Natural killer cell treated with Interleukin-12 subunit alpha and Interleukin-12 subunit beta and Interleukin-15 and Interleukin-18, amount 100 ng/mL, for 72 hours (primary cell): ENCODE measurements at regions not wholly inside any gene's neighbourhood (a gene's known extent, or its start where the extent isn't known, plus 50 kb on each side); places are given as distances from the start of the nearest gene placed in this dataset.
"Not testable (repeated sequence)": the region's sequence is repeated elsewhere in the genome, so short reads cannot be mapped to it uniquely, and the experiment has no call there.

ENCODE experiments used
- ATAC-seq, 2 donors: fragments of 150-1000 bp; cut with Tn5 transposase in 1 of 2; sonication (Bioruptor Pico), chemical (Tn5 transposase) in 1 of 2; 2 replicates each; pipeline ENCODE4 v1.10.0; 2021
- DNase-seq: peaks from one replicate; pipeline ENCODE4 v3.0.0; 2022; ENCODE audit warnings: low spot score
- H3K27ac Mint-ChIP-seq, 2 donors: 1 replicate in 1 of 2; 2 replicates in 1 of 2; pipeline ENCODE4 v1.8.0; 2022; ENCODE audit warnings: mixed read lengths in 2 of 2, mild to moderate bottlenecking in 1 of 2, moderate library complexity in 1 of 2
- H3K27me3 Mint-ChIP-seq, 2 donors: 1 replicate in 1 of 2; 2 replicates in 1 of 2; pipeline ENCODE4 v1.8.0; 2022; ENCODE audit warnings: mixed read lengths in 2 of 2
- H3K36me3 Mint-ChIP-seq: one replicate; pipeline ENCODE4 v1.8.0; 2022; ENCODE audit warnings: mixed read lengths
- H3K4me1 Mint-ChIP-seq, 2 donors: 1 replicate in 1 of 2; 2 replicates in 1 of 2; pipeline ENCODE4 v1.8.0; 2022; ENCODE audit warnings: low read depth in 2 of 2, mixed read lengths in 2 of 2, mild to moderate bottlenecking in 1 of 2
- H3K4me3 Mint-ChIP-seq: one replicate; pipeline ENCODE4 v1.8.0; 2022; ENCODE audit warnings: mixed read lengths
- H3K9me3 Mint-ChIP-seq: 2 replicates; pipeline ENCODE4 v1.8.0; 2022; ENCODE audit warnings: mixed read lengths

DNA sequence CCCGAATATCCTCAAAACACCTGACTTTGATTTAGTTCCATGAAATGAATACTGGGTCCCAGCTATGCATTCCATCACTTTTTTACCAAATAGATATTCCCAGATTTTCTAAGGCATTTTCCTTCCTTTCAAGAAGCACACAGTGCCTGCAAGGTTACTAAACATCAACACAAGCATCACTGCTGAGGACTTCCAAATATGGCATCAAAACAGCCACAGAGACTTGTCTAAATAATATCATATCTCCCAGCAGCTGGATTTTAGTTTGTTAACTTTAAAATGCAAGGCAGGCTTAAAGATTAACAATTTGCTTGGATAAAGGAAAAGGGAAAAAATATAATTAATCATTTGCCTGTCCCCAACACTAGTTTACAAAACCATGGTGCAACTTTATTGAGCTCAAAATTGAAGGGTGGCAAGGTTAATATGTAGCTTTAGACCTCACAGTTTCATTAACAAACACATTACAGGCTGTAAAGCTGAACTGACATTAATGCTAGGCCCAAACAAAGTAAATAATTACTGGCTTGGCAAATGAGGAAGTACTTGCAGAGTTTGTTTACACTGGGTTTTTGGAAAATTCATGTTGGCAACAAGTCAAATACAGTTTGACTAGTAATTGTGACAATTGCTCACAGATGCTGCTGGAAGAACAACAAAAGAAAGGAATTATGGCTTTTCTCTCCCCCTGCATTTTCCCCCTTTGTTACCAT lies 401.7 kb upstream of the CDIN1 start:
- H3K4me3 Mint-ChIP-seq: no peak overlapping the region
- H3K36me3 Mint-ChIP-seq: no peaks in the 10 kb centered on the region
- no peak for DNase-seq
- H3K9me3 Mint-ChIP-seq: peaks cover 8% of the 10 kb centered on the region
- no peaks in the 10 kb centered on the region for H3K27me3 Mint-ChIP-seq
- H3K27ac Mint-ChIP-seq: no peak overlapping the region
- ATAC-seq: no peak
- no peaks in the 10 kb centered on the region for H3K4me1 Mint-ChIP-seq

DNA sequence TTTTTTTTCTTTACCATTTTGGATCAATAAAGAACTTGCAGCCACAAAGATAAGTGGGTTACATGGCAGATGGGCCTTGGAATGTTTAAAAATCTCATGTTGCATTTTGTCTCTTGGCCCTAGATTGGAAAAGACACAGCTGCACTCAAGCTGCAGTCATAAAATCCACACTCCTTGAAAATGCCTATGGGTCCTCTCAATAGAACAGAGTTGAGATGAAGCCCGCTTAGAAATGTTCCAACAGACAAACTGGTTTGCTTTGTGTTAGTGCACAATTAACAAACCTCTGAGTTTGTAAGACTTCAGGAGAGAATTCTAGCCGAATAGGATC lies 401.2 kb upstream of the CDIN1 start:
- no peak overlapping the region for H3K4me3 Mint-ChIP-seq
- ATAC-seq (no peak), DNase-seq (no peak)
- no peaks in the 10 kb centered on the region for H3K4me1 Mint-ChIP-seq
- no peak overlapping the region for H3K27ac Mint-ChIP-seq
- H3K36me3 Mint-ChIP-seq: no peaks in the 10 kb centered on the region
- H3K27me3 Mint-ChIP-seq: no peaks in the 10 kb centered on the region
- peaks cover 8% of the 10 kb centered on the region for H3K9me3 Mint-ChIP-seq

DNA sequence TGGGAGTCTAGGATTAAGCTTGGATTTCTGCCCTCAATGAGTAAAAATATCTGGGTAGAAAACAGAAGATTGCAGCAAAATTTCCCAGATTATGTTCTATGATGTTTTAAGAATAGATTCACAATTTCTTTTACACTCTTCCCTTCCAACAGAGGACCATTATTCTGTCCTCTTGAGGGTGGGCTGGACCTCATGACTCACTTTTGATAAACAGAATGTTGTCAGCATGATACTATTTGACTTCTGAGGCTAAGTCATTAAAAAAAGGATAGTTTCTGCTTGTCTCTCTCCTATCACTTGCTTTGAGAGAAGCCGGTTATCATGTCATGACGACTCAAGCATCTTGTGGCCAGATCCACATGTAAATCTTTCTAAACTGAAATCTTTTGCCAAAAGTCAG lies 396.2 kb upstream of the CDIN1 start:
- no peaks in the 10 kb centered on the region for H3K36me3 Mint-ChIP-seq
- no peaks in the 10 kb centered on the region for H3K27me3 Mint-ChIP-seq
- H3K4me1 Mint-ChIP-seq: no peaks in the 10 kb centered on the region
- no peak overlapping the region for H3K4me3 Mint-ChIP-seq
- no peak overlapping the region for H3K27ac Mint-ChIP-seq
- H3K9me3 Mint-ChIP-seq: peaks cover 7% of the 10 kb centered on the region
- no peak for ATAC-seq
- DNase-seq: no peak

DNA sequence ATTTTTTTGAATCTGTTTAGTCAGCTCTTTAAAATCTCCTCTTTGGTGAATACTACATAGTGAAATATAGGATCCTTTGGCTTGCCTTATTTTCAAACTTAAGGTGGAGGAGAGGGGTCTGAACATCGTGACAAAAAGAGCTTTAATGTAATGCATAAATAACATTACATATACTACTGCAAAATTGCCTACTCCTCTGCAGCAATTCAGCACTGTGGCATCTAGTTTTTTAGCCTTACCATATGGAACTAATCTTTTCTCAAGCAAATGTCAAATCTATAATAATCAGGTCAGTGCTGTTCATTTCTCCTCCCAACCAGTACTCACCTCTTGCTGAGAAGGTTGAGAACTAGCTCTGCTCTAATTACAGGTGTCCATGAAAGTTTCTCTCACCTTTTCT lies 394.0 kb upstream of the CDIN1 start:
- Mint-ChIP-seq H3K27ac (no peak overlapping the region), H3K9me3 (peaks cover 3% of the 10 kb centered on the region), H3K4me1 (no peaks in the 10 kb centered on the region), H3K36me3 (no peaks in the 10 kb centered on the region), H3K4me3 (no peak overlapping the region), H3K27me3 (no peaks in the 10 kb centered on the region)
- DNase-seq: no peak
- ATAC-seq: no peak

DNA sequence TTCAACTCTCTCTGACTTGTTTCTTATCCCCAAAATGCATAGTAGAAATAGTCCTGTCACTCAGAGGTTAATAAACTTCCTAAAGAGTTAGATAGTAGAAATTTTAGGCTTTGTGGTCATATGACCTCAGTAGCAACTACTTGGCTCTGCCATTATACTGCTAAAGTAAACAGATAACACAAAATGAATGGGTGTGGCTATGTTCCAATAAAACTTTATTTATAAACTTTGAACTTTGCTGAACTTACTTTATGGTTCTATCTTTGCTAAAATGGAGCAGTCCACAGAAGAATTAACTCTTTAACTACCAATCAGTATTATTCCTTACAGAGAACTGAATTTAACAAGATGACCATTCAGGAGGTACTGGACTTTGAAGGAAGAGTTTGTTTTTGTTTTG lies 393.6 kb upstream of the CDIN1 start:
- DNase-seq (no peak), ATAC-seq (no peak)
- peaks cover 3% of the 10 kb centered on the region for H3K9me3 Mint-ChIP-seq
- no peak overlapping the region for H3K27ac Mint-ChIP-seq
- H3K4me1 Mint-ChIP-seq: no peaks in the 10 kb centered on the region
- no peak overlapping the region for H3K4me3 Mint-ChIP-seq
- H3K36me3 Mint-ChIP-seq: no peaks in the 10 kb centered on the region
- H3K27me3 Mint-ChIP-seq: no peaks in the 10 kb centered on the region

DNA sequence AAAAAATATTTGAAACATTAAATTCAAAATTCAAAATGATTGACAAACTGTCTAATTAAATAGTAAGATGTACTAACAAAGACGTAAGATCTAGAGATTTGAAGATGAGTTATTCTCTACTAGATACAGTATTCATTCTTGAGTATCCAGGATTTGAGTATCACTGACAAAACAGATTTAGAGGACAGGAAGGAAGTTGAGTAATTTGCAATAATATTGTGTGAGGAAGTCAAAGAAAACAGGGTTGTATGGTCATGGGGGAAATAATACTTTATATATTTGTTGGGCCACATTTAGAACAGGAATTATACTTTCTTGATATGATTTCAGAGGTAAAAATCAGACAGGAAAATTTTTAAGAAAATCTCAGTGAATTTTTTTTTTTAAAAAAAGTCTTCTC lies 393.1 kb upstream of the CDIN1 start:
- H3K27ac Mint-ChIP-seq: no peak overlapping the region
- H3K4me3 Mint-ChIP-seq: no peak overlapping the region
- H3K9me3 Mint-ChIP-seq: peaks cover 3% of the 10 kb centered on the region
- DNase-seq (no peak), ATAC-seq (no peak)
- no peaks in the 10 kb centered on the region for H3K36me3 Mint-ChIP-seq
- no peaks in the 10 kb centered on the region for H3K4me1 Mint-ChIP-seq
- no peaks in the 10 kb centered on the region for H3K27me3 Mint-ChIP-seq

DNA sequence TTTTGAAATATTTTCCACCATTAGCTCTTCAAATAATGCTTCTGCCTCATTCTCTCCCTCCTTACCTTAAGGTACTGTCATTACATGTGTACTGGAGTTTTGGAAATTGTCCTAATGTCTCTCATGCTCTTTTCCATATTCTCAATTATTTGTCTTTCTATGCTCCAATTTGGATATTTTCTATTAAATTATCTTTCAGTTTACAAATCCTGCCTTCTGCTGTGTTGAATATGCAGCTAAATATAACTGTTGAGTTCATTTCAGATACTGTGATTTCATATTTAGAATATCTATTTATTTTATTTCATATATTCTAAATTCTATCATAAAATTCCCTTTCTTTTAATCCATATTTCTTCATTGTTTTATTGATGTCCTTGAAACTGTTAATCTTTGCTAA lies 388.0 kb upstream of the CDIN1 start:
- no peaks in the 10 kb centered on the region for H3K27me3 Mint-ChIP-seq
- ATAC-seq (no peak), DNase-seq (no peak)
- H3K36me3 Mint-ChIP-seq: no peaks in the 10 kb centered on the region
- H3K4me1 Mint-ChIP-seq: no peaks in the 10 kb centered on the region
- peaks cover 4% of the 10 kb centered on the region for H3K9me3 Mint-ChIP-seq
- H3K27ac Mint-ChIP-seq: no peak overlapping the region
- H3K4me3 Mint-ChIP-seq: no peak overlapping the region

DNA sequence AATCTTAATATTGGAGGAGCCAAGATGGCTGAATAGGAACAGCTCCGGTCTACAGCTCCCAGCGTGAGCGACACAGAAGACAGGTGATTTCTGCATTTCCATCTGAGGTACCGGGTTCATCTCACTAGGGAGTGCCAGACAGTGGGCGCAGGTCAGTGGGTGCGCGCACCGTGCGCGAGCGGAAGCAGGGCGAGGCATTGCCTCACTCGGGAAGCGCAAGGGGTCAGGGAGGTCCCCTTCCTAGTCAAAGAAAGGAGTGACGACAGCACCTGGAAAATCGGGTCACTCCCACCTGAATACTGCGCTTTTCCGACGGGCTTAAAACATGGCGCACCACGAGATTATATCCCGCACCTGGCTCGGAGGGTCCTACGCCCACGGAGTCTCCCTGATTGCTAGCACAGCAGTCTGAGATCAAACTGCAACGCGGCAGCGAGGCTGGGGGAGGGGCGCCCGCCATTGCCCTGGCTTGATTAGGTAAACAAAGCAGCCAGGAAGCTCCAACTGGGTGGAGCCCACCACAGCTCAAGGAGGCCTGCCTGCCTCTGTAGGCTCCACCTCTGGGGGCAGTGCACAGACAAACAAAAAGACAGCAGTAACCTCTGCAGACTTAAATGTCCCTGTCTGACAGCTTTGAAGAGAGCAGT lies 383.9 kb upstream of the CDIN1 start:
- H3K27ac Mint-ChIP-seq, ATAC-seq: not testable (repeated sequence)

DNA sequence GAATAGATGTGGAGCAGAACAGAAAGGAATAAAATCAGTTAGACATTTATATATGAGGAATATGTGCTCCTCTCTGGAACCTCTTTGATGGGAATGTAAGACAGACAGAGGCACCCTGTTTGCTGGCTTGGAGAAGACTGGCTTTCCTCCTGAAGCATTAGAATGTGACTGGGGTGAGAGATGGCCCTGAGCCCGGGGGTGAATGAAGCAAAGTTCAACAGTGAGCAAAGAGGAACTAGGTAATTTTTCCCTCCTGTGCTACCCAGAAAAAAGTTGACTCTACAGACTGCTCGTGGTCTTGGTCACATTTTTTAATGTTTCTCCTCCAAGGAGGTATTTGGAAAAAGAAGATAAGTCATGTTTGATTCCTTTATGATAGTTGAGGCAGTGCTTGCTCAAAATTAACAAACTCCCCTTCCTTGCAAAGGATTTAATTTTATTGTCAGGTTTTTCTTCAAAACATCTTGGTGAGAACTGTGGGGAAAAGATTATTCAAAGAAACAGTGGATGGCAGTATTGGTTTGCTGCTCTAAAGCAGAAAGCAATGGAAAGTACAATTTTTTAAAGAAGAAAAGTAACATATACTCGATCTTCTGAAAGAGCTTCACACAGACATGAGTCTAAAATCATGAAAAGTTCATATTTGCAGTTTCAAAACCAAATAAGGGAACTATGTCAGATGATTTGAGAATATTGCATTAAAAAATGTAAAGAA lies 370.4 kb upstream of the CDIN1 start:
- Mint-ChIP-seq H3K36me3 (no peaks in the 10 kb centered on the region), H3K9me3 (peaks cover 16% of the 10 kb centered on the region), H3K27me3 (no peaks in the 10 kb centered on the region), H3K4me3 (no peak overlapping the region), H3K4me1 (no peaks in the 10 kb centered on the region), H3K27ac (no peak overlapping the region)
- DNase-seq (no peak), ATAC-seq (no peak)

More for the DNA sequence above, 383.9 kb upstream of the CDIN1 start:
- H3K27me3 Mint-ChIP-seq, DNase-seq, H3K9me3 Mint-ChIP-seq, H3K36me3 Mint-ChIP-seq, H3K4me1 Mint-ChIP-seq, H3K4me3 Mint-ChIP-seq: not testable (repeated sequence)

DNA sequence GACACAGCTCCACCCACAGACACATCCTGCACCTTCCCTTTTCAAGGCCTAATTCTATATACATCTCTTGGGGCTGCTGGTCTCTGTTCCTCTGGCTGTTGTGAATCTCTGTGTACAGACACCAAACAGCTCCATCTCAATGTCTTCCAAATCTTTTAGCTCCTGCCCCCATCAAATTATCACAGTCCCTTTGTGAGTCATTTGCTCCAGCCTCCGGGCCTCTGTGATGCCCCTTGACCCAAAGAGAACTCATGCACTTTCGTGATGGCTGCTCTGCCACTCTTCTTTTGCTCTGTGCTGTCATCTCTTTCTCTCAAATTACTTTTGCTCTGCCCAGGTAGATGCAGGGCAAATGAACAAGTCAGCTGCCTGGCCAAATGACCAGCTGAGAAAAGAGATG lies 369.0 kb upstream of the CDIN1 start:
- Mint-ChIP-seq H3K36me3 (no peaks in the 10 kb centered on the region), H3K27ac (no peak overlapping the region), H3K27me3 (no peaks in the 10 kb centered on the region), H3K9me3 (peaks cover 9% of the 10 kb centered on the region), H3K4me3 (no peak overlapping the region), H3K4me1 (no peaks in the 10 kb centered on the region)
- DNase-seq (no peak), ATAC-seq (no peak)

DNA sequence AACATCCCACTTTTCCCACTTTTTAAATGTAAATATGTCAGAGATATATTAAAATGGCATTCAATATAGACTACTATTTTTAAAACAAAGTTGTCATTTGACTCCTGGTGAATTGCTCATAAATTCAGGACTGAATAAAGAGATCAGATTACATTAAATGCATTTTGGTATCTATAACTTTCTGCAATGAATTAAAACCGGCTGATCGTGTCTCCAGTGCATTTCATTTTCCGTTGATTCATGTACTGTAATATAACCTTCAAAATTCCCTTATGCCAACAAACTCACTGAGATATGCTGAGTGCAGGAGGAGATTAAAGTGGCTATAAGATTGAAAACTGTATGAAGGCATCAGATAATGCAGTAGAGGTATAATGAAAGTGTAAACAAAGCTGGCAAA lies 361.1 kb upstream of the CDIN1 start:
- H3K4me3 Mint-ChIP-seq: no peak overlapping the region
- ATAC-seq (no peak), DNase-seq (no peak)
- H3K27ac Mint-ChIP-seq: no peak overlapping the region
- peaks cover 6% of the 10 kb centered on the region for H3K9me3 Mint-ChIP-seq
- H3K4me1 Mint-ChIP-seq: no peaks in the 10 kb centered on the region
- no peaks in the 10 kb centered on the region for H3K36me3 Mint-ChIP-seq
- H3K27me3 Mint-ChIP-seq: no peaks in the 10 kb centered on the region

DNA sequence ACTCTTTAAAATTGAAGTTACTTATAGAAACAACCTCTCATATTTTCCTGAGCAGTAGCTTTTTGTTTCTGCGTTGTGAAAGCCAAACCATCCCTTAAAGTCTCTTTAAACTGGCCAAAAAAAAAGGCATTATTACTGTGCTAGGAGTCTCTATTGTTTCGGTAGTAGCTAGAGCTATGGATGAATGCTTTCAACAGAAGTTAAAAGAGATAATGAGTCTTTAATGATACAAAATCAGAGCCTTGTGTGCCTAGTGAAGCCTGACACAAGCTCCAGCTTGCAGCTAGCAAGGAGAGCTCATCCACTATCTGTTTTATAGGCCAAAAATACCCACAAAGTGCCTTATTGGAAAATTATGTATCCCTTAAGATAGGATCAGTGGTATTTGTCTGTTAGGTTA lies 360.4 kb upstream of the CDIN1 start:
- DNase-seq (no peak), ATAC-seq (no peak)
- H3K27me3 Mint-ChIP-seq: no peaks in the 10 kb centered on the region
- H3K4me1 Mint-ChIP-seq: no peaks in the 10 kb centered on the region
- no peak overlapping the region for H3K27ac Mint-ChIP-seq
- no peak overlapping the region for H3K4me3 Mint-ChIP-seq
- H3K9me3 Mint-ChIP-seq: peaks cover 6% of the 10 kb centered on the region
- H3K36me3 Mint-ChIP-seq: no peaks in the 10 kb centered on the region

DNA sequence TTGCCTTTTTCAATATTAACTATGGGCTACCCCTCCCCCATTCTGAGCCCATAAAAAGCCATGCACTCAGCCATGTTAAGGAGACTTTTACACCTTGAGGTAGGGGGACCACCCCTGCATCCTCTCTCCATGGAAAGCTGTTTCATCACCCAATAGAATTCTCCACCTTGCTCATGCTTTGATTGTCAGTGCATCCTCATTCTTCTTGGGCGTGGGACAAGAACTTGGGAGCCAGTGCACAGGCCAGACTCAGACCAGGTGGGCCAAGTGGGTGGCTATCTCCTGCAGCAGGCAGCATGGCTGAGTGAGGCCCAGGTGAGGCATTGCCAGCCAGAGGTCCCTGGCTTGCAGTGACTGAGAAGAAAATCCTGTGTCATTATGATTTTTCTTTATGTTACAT lies 357.4 kb upstream of the CDIN1 start:
- no peak for ATAC-seq
- Mint-ChIP-seq H3K4me3 (no peak overlapping the region), H3K9me3 (peaks cover 13% of the 10 kb centered on the region), H3K36me3 (no peaks in the 10 kb centered on the region), H3K27ac (no peak overlapping the region), H3K4me1 (no peaks in the 10 kb centered on the region), H3K27me3 (no peaks in the 10 kb centered on the region)
- DNase-seq: no peak

DNA sequence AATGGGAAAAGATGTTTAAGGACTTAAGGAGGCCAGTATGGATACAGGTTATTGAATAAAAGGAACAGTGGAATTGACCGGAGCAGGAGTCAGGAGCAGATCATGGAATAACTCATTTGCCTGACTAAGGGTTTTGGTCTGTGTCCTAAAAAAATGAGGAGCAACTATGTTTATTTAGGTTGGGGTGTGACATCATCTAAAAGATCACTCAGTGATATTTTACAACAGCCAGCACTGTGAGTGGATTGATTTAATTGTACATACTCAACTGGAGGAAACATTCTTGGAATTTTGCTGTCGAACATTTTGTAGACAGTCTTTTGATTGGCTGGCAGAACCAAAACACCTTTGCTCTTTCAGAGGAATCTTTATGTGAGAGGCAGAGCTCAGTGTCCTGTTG lies 348.6 kb upstream of the CDIN1 start:
- no peak for ATAC-seq
- H3K9me3 Mint-ChIP-seq: peaks cover 16% of the 10 kb centered on the region
- H3K4me1 Mint-ChIP-seq: no peaks in the 10 kb centered on the region
- no peaks in the 10 kb centered on the region for H3K36me3 Mint-ChIP-seq
- H3K4me3 Mint-ChIP-seq: no peak overlapping the region
- H3K27ac Mint-ChIP-seq: no peak overlapping the region
- no peaks in the 10 kb centered on the region for H3K27me3 Mint-ChIP-seq
- no peak for DNase-seq
